ENCODE measurements at regions not wholly inside any gene's neighbourhood (a gene's known extent, or its start where the extent isn't known, plus 50 kb on each side); places are given as distances from the start of the nearest gene placed in this dataset.

DNA sequence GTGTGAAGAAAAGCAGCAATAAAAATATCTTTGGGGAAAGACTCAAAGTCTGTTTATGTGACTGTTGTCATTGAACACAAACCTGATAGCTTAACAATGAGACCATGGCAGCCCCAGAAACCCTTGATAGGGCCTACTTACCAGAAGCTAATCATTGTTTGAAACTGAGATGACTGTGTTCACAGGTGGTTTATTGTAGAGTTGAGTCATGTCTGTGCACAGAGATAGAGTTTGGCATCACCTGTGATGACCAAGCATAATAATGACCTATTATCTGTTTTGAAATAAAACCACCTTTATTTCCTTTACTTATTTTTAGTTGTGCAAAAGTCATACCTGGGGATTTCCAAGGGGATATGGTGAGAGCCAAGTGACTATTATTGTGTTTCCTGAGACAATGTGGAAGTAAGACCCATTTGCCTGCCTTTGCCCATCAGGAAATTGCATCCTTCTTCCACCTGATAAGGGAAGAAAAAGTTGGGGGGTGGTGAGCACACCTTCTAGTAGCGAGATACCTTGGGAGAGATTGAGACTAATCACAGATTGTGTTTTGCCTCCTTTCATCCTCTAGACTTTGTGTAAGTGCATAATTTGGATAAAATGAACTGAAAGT lies 456.9 kb upstream of the JAG1 start:
- TF ChIP-seq ZNF8 (CRISPR knock-in tag; IDR thresholded peaks at IDR 0.05) (no peak), ZFP3 (CRISPR knock-in tag; IDR thresholded peaks at IDR 0.05) (no peak), ARNTL (CRISPR knock-in tag; IDR thresholded peaks at IDR 0.05; ENCODE audit: borderline replicate concordance, low read depth) (no peak), ISL1 (CRISPR knock-in tag; IDR thresholded peaks at IDR 0.05) (no peak), TCF4 (CRISPR knock-in tag; IDR thresholded peaks at IDR 0.05; ENCODE audit: borderline replicate concordance) (no peak), ESRRG (CRISPR knock-in tag; IDR thresholded peaks at IDR 0.05) (no peak)
